HEK293 (cell line): ENCODE measurements at regions not wholly inside any gene's neighbourhood (a gene's known extent, or its start where the extent isn't known, plus 50 kb on each side); places are given as distances from the start of the nearest gene placed in this dataset.

ENCODE experiments used
- FEZF1 ChIP-seq: fragments of 450-650 bp; formaldehyde crosslinking; IDR thresholded peaks from 2 replicates; pipeline ENCODE4 v1.5.1; 2016; ENCODE audit warnings: missing biosample characterization, missing genetic modification characterization
- ZNF530 ChIP-seq: fragments of 450-650 bp; formaldehyde crosslinking; IDR thresholded peaks from 2 replicates; pipeline ENCODE4 v1.5.1; 2016; ENCODE audit warnings: low read depth, missing biosample characterization, missing genetic modification characterization
- TF ChIP-seq, protein P1 (sequence below): fragments of 450-650 bp; formaldehyde crosslinking; IDR thresholded peaks from 2 replicates; pipeline ENCODE4 v1.5.1; 2016; ENCODE audit warnings: missing biosample characterization, missing genetic modification characterization

DNA sequence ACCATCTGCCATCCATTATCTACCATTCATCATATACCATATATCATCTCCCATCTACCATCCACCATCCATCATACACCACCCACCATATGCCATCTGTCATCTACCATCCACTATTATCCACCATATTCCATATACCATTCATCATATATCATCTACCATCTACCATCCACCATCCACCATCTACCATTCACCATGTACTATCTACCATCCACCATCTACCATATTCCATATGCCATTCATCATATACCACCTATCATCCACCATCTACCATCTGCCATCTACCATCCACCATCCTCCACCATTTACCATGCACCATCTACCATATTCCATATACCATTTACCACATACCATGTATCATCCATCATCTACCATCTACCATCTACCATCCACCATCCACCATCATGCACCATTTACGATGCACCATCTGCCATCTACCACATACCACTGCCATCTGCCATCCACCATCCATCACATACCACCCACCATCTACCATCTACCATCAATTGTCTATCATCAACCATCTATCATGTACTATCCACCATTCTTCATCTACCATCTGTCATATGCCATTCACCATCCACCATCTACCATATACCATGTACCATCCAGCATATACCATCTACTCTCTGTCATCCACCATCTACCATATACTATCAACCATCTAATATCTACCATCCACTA is 50.6 kb upstream of the RAB4A start:
- TF ChIP-seq, protein P1, sequence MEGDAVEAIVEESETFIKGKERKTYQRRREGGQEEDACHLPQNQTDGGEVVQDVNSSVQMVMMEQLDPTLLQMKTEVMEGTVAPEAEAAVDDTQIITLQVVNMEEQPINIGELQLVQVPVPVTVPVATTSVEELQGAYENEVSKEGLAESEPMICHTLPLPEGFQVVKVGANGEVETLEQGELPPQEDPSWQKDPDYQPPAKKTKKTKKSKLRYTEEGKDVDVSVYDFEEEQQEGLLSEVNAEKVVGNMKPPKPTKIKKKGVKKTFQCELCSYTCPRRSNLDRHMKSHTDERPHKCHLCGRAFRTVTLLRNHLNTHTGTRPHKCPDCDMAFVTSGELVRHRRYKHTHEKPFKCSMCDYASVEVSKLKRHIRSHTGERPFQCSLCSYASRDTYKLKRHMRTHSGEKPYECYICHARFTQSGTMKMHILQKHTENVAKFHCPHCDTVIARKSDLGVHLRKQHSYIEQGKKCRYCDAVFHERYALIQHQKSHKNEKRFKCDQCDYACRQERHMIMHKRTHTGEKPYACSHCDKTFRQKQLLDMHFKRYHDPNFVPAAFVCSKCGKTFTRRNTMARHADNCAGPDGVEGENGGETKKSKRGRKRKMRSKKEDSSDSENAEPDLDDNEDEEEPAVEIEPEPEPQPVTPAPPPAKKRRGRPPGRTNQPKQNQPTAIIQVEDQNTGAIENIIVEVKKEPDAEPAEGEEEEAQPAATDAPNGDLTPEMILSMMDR (tag by site-specific recombination), result no peak
- TF ChIP-seq FEZF1, result no peak
- no peak for TF ChIP-seq ZNF530 (tag by site-specific recombination)
